ENCODE measurements at regions not wholly inside any gene's neighbourhood (a gene's known extent, or its start where the extent isn't known, plus 50 kb on each side); places are given as distances from the start of the nearest gene placed in this dataset.
"Not testable (repeated sequence)": the region's sequence is repeated elsewhere in the genome, so short reads cannot be mapped to it uniquely, and the experiment has no call there.

GRCh38 chr1:94302497-94302896 lies 65.1 kb upstream of the ARHGAP29 start:
- no peak for DNase-seq

GRCh38 chr1:94301186-94301585 lies 63.8 kb upstream of the ARHGAP29 start:
- no peak for DNase-seq

- no peak for DNase-seq
These were observed 63.3 kb upstream of the ARHGAP29 start for GRCh38 chr1:94300731-94301130.

- no peak for DNase-seq
These were observed 62.5 kb upstream of the ARHGAP29 start for GRCh38 chr1:94299627-94300553.

- DNase-seq: no peak
These were observed 61.5 kb upstream of the ARHGAP29 start for GRCh38 chr1:94298861-94299260.

GRCh38 chr1:94296018-94296417 lies 58.6 kb upstream of the ARHGAP29 start:
- DNase-seq: no peak

GRCh38 chr1:94292978-94293377 lies 55.6 kb upstream of the ARHGAP29 start:
- DNase-seq: not testable (repeated sequence)

GRCh38 chr1:94289244-94289643 lies 51.9 kb upstream of the ARHGAP29 start:
- not testable (repeated sequence) for DNase-seq

Data from NCI-H2029 treated with DMSO at 0.1 percent for 48 hours (cell line).